OCI-LY1 (cell line): ENCODE measurements at regions not wholly inside any gene's neighbourhood (a gene's known extent, or its start where the extent isn't known, plus 50 kb on each side); places are given as distances from the start of the nearest gene placed in this dataset.

Experiments
- EZH2 ChIP-seq: fragments of 200-600 bp; sonication (generic), shearing (Covaris generic); IDR thresholded peaks from 2 replicates; pipeline ENCODE4 v1.8.0; 2017; ENCODE audit warnings: borderline replicate concordance, mixed run types, mild to moderate bottlenecking, antibody characterized with exemption, low read length, moderate library complexity, mixed read lengths
- TF ChIP-seq, protein P1 (sequence below): fragments of 200-600 bp; sonication (generic), shearing (Covaris generic); IDR thresholded peaks from 2 replicates; pipeline ENCODE4 v1.5.1; 2017; ENCODE audit warnings: mild to moderate bottlenecking, antibody characterized with exemption, low read length, moderate library complexity, mixed read lengths

GRCh38 chr2:217215877-217216276, 356.0 kb upstream of the TNP1 start:
- TF ChIP-seq, protein P1, sequence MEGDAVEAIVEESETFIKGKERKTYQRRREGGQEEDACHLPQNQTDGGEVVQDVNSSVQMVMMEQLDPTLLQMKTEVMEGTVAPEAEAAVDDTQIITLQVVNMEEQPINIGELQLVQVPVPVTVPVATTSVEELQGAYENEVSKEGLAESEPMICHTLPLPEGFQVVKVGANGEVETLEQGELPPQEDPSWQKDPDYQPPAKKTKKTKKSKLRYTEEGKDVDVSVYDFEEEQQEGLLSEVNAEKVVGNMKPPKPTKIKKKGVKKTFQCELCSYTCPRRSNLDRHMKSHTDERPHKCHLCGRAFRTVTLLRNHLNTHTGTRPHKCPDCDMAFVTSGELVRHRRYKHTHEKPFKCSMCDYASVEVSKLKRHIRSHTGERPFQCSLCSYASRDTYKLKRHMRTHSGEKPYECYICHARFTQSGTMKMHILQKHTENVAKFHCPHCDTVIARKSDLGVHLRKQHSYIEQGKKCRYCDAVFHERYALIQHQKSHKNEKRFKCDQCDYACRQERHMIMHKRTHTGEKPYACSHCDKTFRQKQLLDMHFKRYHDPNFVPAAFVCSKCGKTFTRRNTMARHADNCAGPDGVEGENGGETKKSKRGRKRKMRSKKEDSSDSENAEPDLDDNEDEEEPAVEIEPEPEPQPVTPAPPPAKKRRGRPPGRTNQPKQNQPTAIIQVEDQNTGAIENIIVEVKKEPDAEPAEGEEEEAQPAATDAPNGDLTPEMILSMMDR = no peak
- TF ChIP-seq EZH2 = no peak
